A549 (cell line): ENCODE measurements at regions not wholly inside any gene's neighbourhood (a gene's known extent, or its start where the extent isn't known, plus 50 kb on each side); places are given as distances from the start of the nearest gene placed in this dataset.
A peak's percentile ranks its signal among the peaks of the same experiment; 100 is the strongest.

Experiments
- ATAC-seq, 2 experiments: fragments of 200-7000 bp in 1 of 2; fragments of >200 bp in 1 of 2; cut with Nextera tagmentation in 1 of 2; cut with Tn5 transposase in 1 of 2; 3 replicates each; pipeline versions ENCODE4 v1.8.0 to v1.9.1; 2018 to 2020; ENCODE audit warnings: mild to moderate bottlenecking in 1 of 2, moderate library complexity in 1 of 2
- CTCF ChIA-PET: fragments of 300-600 bp; sonication (Branson Sonifier 250); formaldehyde crosslinking; extraction: SDS; loops from one replicate; lab custom pipeline; 2021; ENCODE audit warnings: antibody characterized with exemption, inconsistent platforms; lab: Yijun Ruan, JAX
- POLR2A ChIA-PET: fragments of 350-600 bp; formaldehyde crosslinking; extraction: SDS; loops from one replicate; lab custom pipeline; 2021; ENCODE audit warnings: antibody characterized with exemption, inconsistent platforms; lab: Yijun Ruan, JAX
- DNase-seq, 2 experiments: peaks; one replicate each; pipeline versions ENCODE4 v3.0.0 to v3.0.0-alpha.2; 2011 to 2016; ENCODE audit warnings: low read depth in 1 of 2, low spot score in 1 of 2
- FAIRE-seq: peaks from 2 replicates; lab custom pipeline; 2011; peaks lifted over from hg19 to GRCh38; lab: Jason Lieb, UNC
- H3K27ac ChIP-seq, 2 experiments: fragments of >200 bp; sonication (Bioruptor Twin); formaldehyde crosslinking; 3 replicates each; pipeline ENCODE4 v1.5.1; 2016 to 2017
- H3K4me1 ChIP-seq: fragments of >200 bp; sonication (Bioruptor Twin); formaldehyde crosslinking; 3 replicates; pipeline ENCODE4 v1.6.1; 2016
- H3K4me2 ChIP-seq: fragments of >200 bp; sonication (Bioruptor Twin); formaldehyde crosslinking; 3 replicates; pipeline ENCODE4 v1.6.1; 2016
- H3K4me3 ChIP-seq: fragments of >200 bp; sonication (Bioruptor Twin); formaldehyde crosslinking; 3 replicates; pipeline ENCODE4 v1.5.1; 2016
- H3K9me3 ChIP-seq: fragments of >200 bp; sonication (Bioruptor Twin); formaldehyde crosslinking; 3 replicates; pipeline ENCODE4 v1.6.1; 2016
- CBX8 ChIP-seq: fragments of 200-600 bp; sonication (generic); IDR thresholded peaks from 2 replicates; pipeline ENCODE4 v1.6.1; 2016
- CTCF ChIP-seq: fragments of >200 bp; sonication (Bioruptor Twin); formaldehyde crosslinking; IDR thresholded peaks from 3 replicates; pipeline ENCODE4 v1.5.1; 2016
- ESRRA ChIP-seq: fragments of 150-350 bp; IDR thresholded peaks from 2 replicates; pipeline ENCODE4 v1.6.1; 2014; ENCODE audit warnings: mild to moderate bottlenecking, low read length, borderline replicate concordance
- FOSB ChIP-seq: fragments of 250-450 bp; sonication (Bioruptor Pico); IDR thresholded peaks from 2 replicates; pipeline ENCODE4 v1.5.0; 2020; ENCODE audit warnings: mild to moderate bottlenecking, moderate library complexity
- FOXS1 ChIP-seq: fragments of 250-450 bp; sonication (Bioruptor Pico); IDR thresholded peaks from 2 replicates; pipeline ENCODE4 v1.5.0; 2020; ENCODE audit warnings: mild to moderate bottlenecking, moderate library complexity
- GATA3 ChIP-seq: IDR thresholded peaks from 2 replicates; pipeline ENCODE4 v1.6.1; 2012; ENCODE audit warnings: borderline replicate concordance
- HDAC2 ChIP-seq: fragments of 200-600 bp; sonication (generic); IDR thresholded peaks from 2 replicates; pipeline ENCODE4 v1.6.1; 2016
- HOXA7 ChIP-seq: fragments of 250-450 bp; sonication (Bioruptor Pico); IDR thresholded peaks from 2 replicates; pipeline ENCODE4 v1.5.0; 2020; ENCODE audit warnings: mild to moderate bottlenecking, moderate library complexity
- HOXB5 ChIP-seq: fragments of 250-450 bp; sonication (Bioruptor Pico); IDR thresholded peaks from 2 replicates; pipeline ENCODE4 v1.5.0; 2020; ENCODE audit warnings: mild to moderate bottlenecking, moderate library complexity
- JUNB ChIP-seq: fragments of >200 bp; sonication (Bioruptor Twin); formaldehyde crosslinking; IDR thresholded peaks from 2 replicates; pipeline ENCODE4 v1.6.1; 2016
- PBX3 ChIP-seq: IDR thresholded peaks from 2 replicates; pipeline ENCODE4 v1.6.1; 2012
- RAD21 ChIP-seq, 2 experiments: fragments of >200 bp in 1 of 2; sonication (Bioruptor Twin) in 1 of 2; formaldehyde crosslinking in 1 of 2; IDR thresholded peaks in 1 of 2; conservative IDR thresholded peaks in 1 of 2; 2 replicates in 1 of 2; 3 replicates in 1 of 2; pipeline ENCODE4 v1.6.1; 2012 to 2018; ENCODE audit warnings: inconsistent platforms in 1 of 2
- TFCP2L1 ChIP-seq: fragments of 250-450 bp; sonication (Bioruptor Pico); IDR thresholded peaks from 2 replicates; pipeline ENCODE4 v1.5.0; 2021; ENCODE audit warnings: mild to moderate bottlenecking
- ZNF302 ChIP-seq: fragments of 250-450 bp; sonication (Bioruptor Pico); IDR thresholded peaks from 2 replicates; pipeline ENCODE4 v1.9.0; 2021; ENCODE audit warnings: inconsistent platforms, mild to moderate bottlenecking, moderate library complexity
- WGBS: methylation state at CpG from one replicate; pipeline ENCODE4 v1.1.6; 2017; ENCODE audit errors: missing lambda C conversion rate; 5-methylcytosine and 5-hydroxymethylcytosine counted together
- TF ChIP-seq, protein P1 (sequence below): fragments of 150-350 bp; IDR thresholded peaks from 2 replicates; pipeline ENCODE4 v1.6.1; 2014; ENCODE audit warnings: low read depth, mild to moderate bottlenecking, low read length
- TF ChIP-seq, protein P2 (sequence below): fragments of >200 bp; sonication (Bioruptor Twin); formaldehyde crosslinking; IDR thresholded peaks from 3 replicates; pipeline ENCODE4 v1.6.1; 2016

DNA sequence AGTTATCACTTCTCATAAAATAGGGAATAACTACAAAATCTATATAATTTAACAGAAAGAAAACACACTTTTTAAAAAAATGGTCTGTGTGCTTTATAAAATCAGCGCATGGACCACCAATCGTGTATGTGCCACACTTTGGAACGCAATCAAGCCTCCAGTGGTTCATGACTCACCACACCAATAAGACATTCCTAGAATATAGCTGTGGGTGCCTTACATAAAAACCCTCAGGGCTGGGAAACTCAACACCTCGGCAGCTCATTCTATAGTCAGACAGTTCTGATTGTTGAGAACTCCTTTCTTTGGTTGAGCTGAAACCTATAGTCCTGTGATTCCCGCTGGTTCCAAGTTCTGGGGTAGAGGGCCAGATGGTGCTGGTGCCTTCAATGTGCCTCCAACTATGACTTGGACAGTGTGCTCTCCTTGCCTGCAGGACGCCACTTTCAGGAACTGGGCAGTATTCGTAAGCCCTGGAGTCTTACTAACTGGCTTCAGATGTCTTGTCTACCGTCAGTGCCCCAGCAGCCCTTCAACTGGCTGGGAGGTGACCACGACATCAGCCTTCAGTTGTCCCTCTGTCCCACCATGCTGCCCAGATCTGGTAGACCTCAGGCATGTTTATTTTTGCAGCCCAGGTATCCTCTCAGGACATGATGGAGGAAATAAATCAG, 135.7 kb upstream of the GDF10 start (continued):
- TF ChIP-seq, protein P1, sequence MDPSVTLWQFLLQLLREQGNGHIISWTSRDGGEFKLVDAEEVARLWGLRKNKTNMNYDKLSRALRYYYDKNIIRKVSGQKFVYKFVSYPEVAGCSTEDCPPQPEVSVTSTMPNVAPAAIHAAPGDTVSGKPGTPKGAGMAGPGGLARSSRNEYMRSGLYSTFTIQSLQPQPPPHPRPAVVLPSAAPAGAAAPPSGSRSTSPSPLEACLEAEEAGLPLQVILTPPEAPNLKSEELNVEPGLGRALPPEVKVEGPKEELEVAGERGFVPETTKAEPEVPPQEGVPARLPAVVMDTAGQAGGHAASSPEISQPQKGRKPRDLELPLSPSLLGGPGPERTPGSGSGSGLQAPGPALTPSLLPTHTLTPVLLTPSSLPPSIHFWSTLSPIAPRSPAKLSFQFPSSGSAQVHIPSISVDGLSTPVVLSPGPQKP, result no peak
- TF ChIP-seq TFCP2L1 (no peak), FOSB (CRISPR knock-in tag) (no peak), CTCF (no peak)
- TF ChIP-seq, all 56 proteins: peak for 0

DNA sequence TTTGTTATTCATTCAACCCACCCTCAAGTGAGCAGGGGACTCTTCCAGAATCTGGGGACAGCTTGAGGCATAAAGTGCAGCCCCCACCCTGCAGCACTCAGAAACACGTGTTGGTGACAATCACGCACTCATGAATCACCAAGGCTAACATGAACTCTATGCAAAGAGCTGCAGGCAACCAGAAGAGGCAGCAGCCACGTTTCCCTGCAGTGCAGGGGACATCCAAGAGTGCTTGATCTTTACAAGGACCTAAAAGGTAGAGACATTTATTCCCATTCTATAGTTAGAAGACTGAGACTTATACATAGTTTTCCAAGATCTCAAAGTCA, 135.2 kb upstream of the GDF10 start:
- no peak for DNase-seq
- TF ChIP-seq PBX3 (no peak), JUNB (no peak), HOXB5 (CRISPR knock-in tag) (no peak), ZNF302 (no peak), GATA3 (no peak)
- 30% methylated on average over 2 of the region's 3 CpGs for WGBS
- H3K27ac ChIP-seq, result no peak overlapping the region
- FAIRE-seq, result no peak
- ChIA-PET POLR2A (no interaction called here), CTCF (no interaction called here)
- 0 out of 3 replicates have a peak, but pooled peaks cover 3% of the 10 kb centered on the region for H3K9me3 ChIP-seq
- H3K4me2 ChIP-seq, result no peak overlapping the region
- ATAC-seq, result no peak
- no peak overlapping the region for H3K4me3 ChIP-seq
- peaks cover 6% of the 10 kb centered on the region; the same call in 1 of the 3 replicates for H3K4me1 ChIP-seq

- Histone ChIP-seq H3K27ac (no peak overlapping the region), H3K4me1 (peaks cover 6% of the 10 kb centered on the region; the same call in 1 of the 3 replicates), H3K4me2 (no peak overlapping the region), H3K4me3 (no peak overlapping the region), H3K9me3 (0 out of 3 replicates have a peak, but pooled peaks cover 3% of the 10 kb centered on the region)
- DNase-seq (no peak), ATAC-seq (no peak; a peak in 1 of 6 replicates), FAIRE-seq (no peak)
- 46% methylated on average over 7 of the region's 7 CpGs for WGBS
- POLR2A ChIA-PET, result no interaction called here
- TF ChIP-seq GATA3 (no peak), ESRRA (no peak), HDAC2 (no peak)
- CTCF ChIA-PET, result interaction anchor here (1.9 kb wide), 1 partner anchor 12 kb away, joined by 10 read pairs; no protein-coding TSS in a partner anchor
These were observed 134.8 kb upstream of the GDF10 start for GRCh38 chr10:47165168-47165710.

GRCh38 chr10:47165711-47166404, 134.1 kb upstream of the GDF10 start:
- Histone ChIP-seq H3K4me1 (peaks cover 6% of the 10 kb centered on the region; the same call in 1 of the 3 replicates), H3K4me2 (no peak overlapping the region), H3K9me3 (0 out of 3 replicates have a peak, but pooled peaks cover 3% of the 10 kb centered on the region), H3K4me3 (no peak overlapping the region), H3K27ac (0 out of 6 replicates have a peak overlapping the region, but pooled peaks of 1 of the 2 experiments have one; percentile 21)
- no peak for DNase-seq
- no peak for FAIRE-seq
- CTCF ChIA-PET, result interaction anchor here (0.7 to 1.9 kb wide), 4 partner anchors 12 to 174 kb away, joined by 3 to 10 read pairs (median 4); no protein-coding TSS in a partner anchor
- POLR2A ChIA-PET, result no interaction called here
- no peak; a peak in 1 of 6 replicates for ATAC-seq
- no peak for TF ChIP-seq CBX8
- no peak for TF ChIP-seq FOXS1 (CRISPR knock-in tag)
- TF ChIP-seq, protein P2, sequence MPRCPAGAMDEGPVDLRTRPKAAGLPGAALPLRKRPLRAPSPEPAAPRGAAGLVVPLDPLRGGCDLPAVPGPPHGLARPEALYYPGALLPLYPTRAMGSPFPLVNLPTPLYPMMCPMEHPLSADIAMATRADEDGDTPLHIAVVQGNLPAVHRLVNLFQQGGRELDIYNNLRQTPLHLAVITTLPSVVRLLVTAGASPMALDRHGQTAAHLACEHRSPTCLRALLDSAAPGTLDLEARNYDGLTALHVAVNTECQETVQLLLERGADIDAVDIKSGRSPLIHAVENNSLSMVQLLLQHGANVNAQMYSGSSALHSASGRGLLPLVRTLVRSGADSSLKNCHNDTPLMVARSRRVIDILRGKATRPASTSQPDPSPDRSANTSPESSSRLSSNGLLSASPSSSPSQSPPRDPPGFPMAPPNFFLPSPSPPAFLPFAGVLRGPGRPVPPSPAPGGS, result no peak
- TF ChIP-seq HOXA7 (CRISPR knock-in tag), result no peak
- TF ChIP-seq RAD21 (conservative IDR thresholded peaks at IDR 0.05 in 1 of 2, IDR thresholded peaks at IDR 0.05 in 1 of 2), result no peak
- no peak for TF ChIP-seq FOSB (CRISPR knock-in tag)
- TF ChIP-seq HDAC2, result no peak
- WGBS, result 66% methylated on average over 26 of the region's 26 CpGs
